GM12864 (cell line): ENCODE measurements at regions not wholly inside any gene's neighbourhood (a gene's known extent, or its start where the extent isn't known, plus 50 kb on each side); places are given as distances from the start of the nearest gene placed in this dataset.
"Not testable (repeated sequence)": the region's sequence is repeated elsewhere in the genome, so short reads cannot be mapped to it uniquely, and the experiment has no call there.

Source experiments
- DNase-seq: peaks from one replicate; pipeline ENCODE4 v3.0.0-alpha.2; 2011; ENCODE audit warnings: low read depth
- H3K4me3 ChIP-seq: 2 replicates; pipeline ENCODE4 v1.5.1; 2011; ENCODE audit warnings: mild to moderate bottlenecking, low read depth, low read length, control low read depth
- CTCF ChIP-seq: IDR thresholded peaks from 2 replicates; pipeline ENCODE4 v1.5.1; 2011; ENCODE audit warnings: low read depth, mild to moderate bottlenecking, moderate library complexity, low read length, control low read depth, inconsistent platforms; ENCODE audit errors: missing control alignments

GRCh38 chr9:108744641-108745040 lies 111.1 kb downstream of the ACTL7B start:
- no peak for DNase-seq
- no peak overlapping the region for H3K4me3 ChIP-seq
- TF ChIP-seq CTCF, result no peak

GRCh38 chr9:108743901-108744371 lies 111.8 kb downstream of the ACTL7B start:
- H3K4me3 ChIP-seq, result no peak overlapping the region
- no peak for TF ChIP-seq CTCF
- DNase-seq, result no peak

GRCh38 chr9:108743416-108743815 lies 112.4 kb downstream of the ACTL7B start:
- TF ChIP-seq CTCF, result no peak
- DNase-seq, result no peak
- no peak overlapping the region for H3K4me3 ChIP-seq

GRCh38 chr9:108742191-108742590 lies 113.6 kb downstream of the ACTL7B start:
- no peak for DNase-seq
- no peak for TF ChIP-seq CTCF
- no peak overlapping the region for H3K4me3 ChIP-seq

- not testable (repeated sequence) for DNase-seq, H3K4me3 ChIP-seq
These were observed 124.5 kb downstream of the ACTL7B start for GRCh38 chr9:108731292-108731691.

GRCh38 chr9:108727580-108728111 lies 128.1 kb downstream of the ACTL7B start:
- DNase-seq, result no peak
- H3K4me3 ChIP-seq, result no peak overlapping the region
- no peak for TF ChIP-seq CTCF

GRCh38 chr9:108724652-108725051 lies 131.1 kb downstream of the ACTL7B start:
- no peak for TF ChIP-seq CTCF

GRCh38 chr9:108724122-108724521 lies 131.7 kb downstream of the ACTL7B start:
- no peak for TF ChIP-seq CTCF
- H3K4me3 ChIP-seq, result no peak overlapping the region
- DNase-seq, result no peak

More at GRCh38 chr9:108724652-108725051, 131.1 kb downstream of the ACTL7B start:
- DNase-seq, result no peak
- no peak overlapping the region for H3K4me3 ChIP-seq
